GM12878 (cell line): ENCODE measurements at regions not wholly inside any gene's neighbourhood (a gene's known extent, or its start where the extent isn't known, plus 50 kb on each side); places are given as distances from the start of the nearest gene placed in this dataset.

Experiments
- ATAC-seq: fragments of 200-7000 bp; cut with Tn5 transposase; 3 replicates; pipeline ENCODE4 v1.9.1; 2020; ENCODE audit warnings: mild to moderate bottlenecking, moderate library complexity
- BruUV-seq: library from RNA; stranded (reverse); fragments of 400-500 nt; replicated peaks from 2 replicates; lab custom pipeline; 2021; lab: Mats Ljungman, UMichigan
- CTCF ChIA-PET: fragments of 300-600 bp; sonication (Branson Sonifier 250); formaldehyde crosslinking; extraction: SDS; loops from one replicate; lab custom pipeline; 2021; ENCODE audit warnings: inconsistent platforms; lab: Yijun Ruan, JAX
- POLR2A ChIA-PET: fragments of 350-600 bp; formaldehyde crosslinking; extraction: SDS; loops from one replicate; lab custom pipeline; 2021; ENCODE audit warnings: inconsistent platforms; lab: Charles Lee
- RAD21 ChIA-PET: fragments of 300-600 bp; sonication (Branson Sonifier 250); formaldehyde crosslinking; loops from one replicate; lab custom pipeline; 2023; ENCODE audit warnings: antibody characterized with exemption; ENCODE audit not compliant: unreplicated experiment; lab: Charles Lee
- SMC1A ChIA-PET: fragments of 300-600 bp; sonication (Branson Sonifier 250); formaldehyde crosslinking; loops from one replicate; lab custom pipeline; 2023; ENCODE audit not compliant: unreplicated experiment, uncharacterized antibody; lab: Charles Lee
- DNase-seq: peaks from one replicate; pipeline ENCODE4 v3.0.0-alpha.2; 2011; ENCODE audit warnings: low read depth, low spot score
- FAIRE-seq: peaks from 3 replicates; lab custom pipeline; 2011; peaks lifted over from hg19 to GRCh38; lab: Jason Lieb, UNC
- H2AFZ ChIP-seq: 2 replicates; pipeline ENCODE4 v1.6.0; 2011; ENCODE audit warnings: low read depth, low read length, control low read depth; ENCODE audit not compliant: control insufficient read depth
- H3K27ac ChIP-seq: 2 replicates; pipeline ENCODE4 v1.5.1; 2011; ENCODE audit warnings: control low read depth; ENCODE audit not compliant: control insufficient read depth, insufficient read depth
- H3K27me3 ChIP-seq, 2 experiments: replicated peaks in 1 of 2; 2 replicates each; pipeline versions ENCODE4 v1.6.0 to v1.6.1; 2011; ENCODE audit warnings: low read length in 1 of 2; ENCODE audit not compliant: control insufficient read depth in 2 of 2, insufficient read depth in 2 of 2
- H3K36me3 ChIP-seq, 2 experiments: 2 replicates each; pipeline ENCODE4 v1.5.1; 2011; ENCODE audit warnings: low read length in 1 of 2; ENCODE audit not compliant: control insufficient read depth in 2 of 2, insufficient read depth in 2 of 2
- H3K4me1 ChIP-seq: 2 replicates; pipeline ENCODE4 v1.6.1; 2011; ENCODE audit warnings: mild to moderate bottlenecking, low read length, moderate library complexity, mixed read lengths; ENCODE audit not compliant: control insufficient read depth, insufficient read depth
- H3K4me2 ChIP-seq: 2 replicates; pipeline ENCODE4 v1.6.0; 2011; ENCODE audit warnings: control low read depth; ENCODE audit not compliant: control insufficient read depth, insufficient read depth
- H3K4me3 ChIP-seq: fragments of 200-600 bp; sonication (generic); 2 replicates; pipeline ENCODE4 v1.5.1; 2016
- H3K79me2 ChIP-seq: 2 replicates; pipeline ENCODE4 v1.6.0; 2011; ENCODE audit warnings: low read length; ENCODE audit not compliant: control insufficient read depth, insufficient read depth
- H3K9ac ChIP-seq: 2 replicates; pipeline ENCODE4 v1.8.0; 2011; ENCODE audit warnings: low read length, control low read depth, mixed read lengths; ENCODE audit not compliant: control insufficient read depth, insufficient read depth
- H3K9me3 ChIP-seq: replicated peaks from 3 replicates; pipeline ENCODE4 v1.5.1; 2011; ENCODE audit warnings: mild to moderate bottlenecking, low read length; ENCODE audit not compliant: control insufficient read depth, insufficient read depth
- H4K20me1 ChIP-seq: 2 replicates; pipeline ENCODE4 v1.6.0; 2011; ENCODE audit not compliant: control insufficient read depth, insufficient read depth
- BACH1 ChIP-seq: fragments of 450-650 bp; IDR thresholded peaks from 2 replicates; pipeline ENCODE4 v1.6.1; 2017; ENCODE audit warnings: mild to moderate bottlenecking, borderline replicate concordance
- BMI1 ChIP-seq: fragments of 450-650 bp; IDR thresholded peaks from 2 replicates; pipeline ENCODE4 v1.6.1; 2016; ENCODE audit warnings: mild to moderate bottlenecking, moderate library complexity, borderline replicate concordance
- CBX3 ChIP-seq: fragments of 200-600 bp; sonication (generic); IDR thresholded peaks from 2 replicates; pipeline ENCODE4 v1.6.1; 2016; ENCODE audit warnings: low read depth, borderline replicate concordance
- E2F4 ChIP-seq: IDR thresholded peaks from 2 replicates; pipeline ENCODE4 v1.6.1; 2012; ENCODE audit warnings: low read depth, low read length, improper control_type of control experiment
- GABPA ChIP-seq: IDR thresholded peaks from 2 replicates; pipeline ENCODE4 v1.6.1; 2014; ENCODE audit warnings: antibody characterized with exemption, low read depth, mild to moderate bottlenecking, inconsistent platforms
- MTA3 ChIP-seq: IDR thresholded peaks from 2 replicates; pipeline ENCODE4 v1.6.1; 2012; ENCODE audit warnings: low read length, inconsistent platforms, borderline replicate concordance
- POLR2A ChIP-seq: IDR thresholded peaks from 2 replicates; pipeline ENCODE4 v1.6.1; 2011; ENCODE audit warnings: low read depth, mild to moderate bottlenecking, low read length
- ZBED1 ChIP-seq: IDR thresholded peaks from 2 replicates; pipeline ENCODE4 v1.6.1; 2016; ENCODE audit warnings: borderline replicate concordance
- ZBTB40 ChIP-seq: fragments of 450-650 bp; IDR thresholded peaks from 2 replicates; pipeline ENCODE4 v1.6.1; 2016; ENCODE audit warnings: mild to moderate bottlenecking, moderate library complexity, borderline replicate concordance
- ZNF207 ChIP-seq: fragments of 450-650 bp; IDR thresholded peaks from 2 replicates; pipeline ENCODE4 v1.6.1; 2014; ENCODE audit warnings: antibody characterized with exemption, mild to moderate bottlenecking, borderline replicate concordance
- WGBS: methylation state at CpG from one replicate; pipeline ENCODE4 v1.1.6; 2016; ENCODE audit warnings: low lambda C conversion rate; ENCODE audit not compliant: insufficient replicate concordance, insufficient coverage; ENCODE audit errors: missing lambda C conversion rate; 5-methylcytosine and 5-hydroxymethylcytosine counted together
- in situ Hi-C: fragments of 300-500 bp; cut with MboI; formaldehyde crosslinking; loops from 9 replicates; pipeline ENCODE4 v1.14.3; 2018; ENCODE audit warnings: mixed read lengths
- intact Hi-C: fragments of 100-400 bp; cut with micrococcal nuclease; formaldehyde crosslinking; loops from one replicate; pipeline ENCODE4 v1.14.2; 2022; ENCODE audit not compliant: unreplicated experiment

GRCh38 chr5:121156565-121156964 is 692.5 kb downstream of the PRR16 start:
- DNase-seq (no peak), ATAC-seq (no peak), FAIRE-seq (no peak)
- no peak overlapping the region for H3K4me2 ChIP-seq
- H4K20me1 ChIP-seq, result no peaks in the 10 kb centered on the region
- no peaks in the 10 kb centered on the region for H3K79me2 ChIP-seq
- ChIA-PET RAD21 (no interaction called here), CTCF (no interaction called here), POLR2A (no interaction called here), SMC1A (no interaction called here)
- BruUV-seq, result no TSS peak
- no peak overlapping the region for H3K27ac ChIP-seq
- no peak for TF ChIP-seq GABPA
- TF ChIP-seq ZBED1, result no peak
- no peak for TF ChIP-seq BACH1
- no peak for TF ChIP-seq POLR2A
- no peak for TF ChIP-seq ZBTB40
- TF ChIP-seq MTA3, result no peak
- TF ChIP-seq E2F4, result no peak
- no peak for TF ChIP-seq ZNF207
- no peak for TF ChIP-seq BMI1
- TF ChIP-seq CBX3, result no peak
- no peaks in the 10 kb centered on the region for H3K9me3 ChIP-seq
- H3K9ac ChIP-seq, result no peak overlapping the region
- H3K4me1 ChIP-seq, result no peaks in the 10 kb centered on the region
- in situ Hi-C loops (no loop called here), intact Hi-C loops (no loop called here)
- H3K4me3 ChIP-seq, result no peak overlapping the region
- H3K27me3 ChIP-seq, result no peaks in the 10 kb centered on the region
- WGBS, result 0% methylated on average over 1 of the region's 1 CpG
- H3K36me3 ChIP-seq, result no peaks in the 10 kb centered on the region
- no peak overlapping the region for H2AFZ ChIP-seq
